ENCODE measurements at regions not wholly inside any gene's neighbourhood (a gene's known extent, or its start where the extent isn't known, plus 50 kb on each side); places are given as distances from the start of the nearest gene placed in this dataset.
A peak's percentile ranks its signal among the peaks of the same experiment; 100 is the strongest.

- no peak for DNase-seq (ENCODE audit: low spot score)
These were observed 286.9 kb downstream of the MEIS1 start for GRCh38 chr2:66721776-66722175.

GRCh38 chr2:66724241-66724640 is 289.3 kb downstream of the MEIS1 start:
- DNase-seq (ENCODE audit: low spot score), result no peak

DNA sequence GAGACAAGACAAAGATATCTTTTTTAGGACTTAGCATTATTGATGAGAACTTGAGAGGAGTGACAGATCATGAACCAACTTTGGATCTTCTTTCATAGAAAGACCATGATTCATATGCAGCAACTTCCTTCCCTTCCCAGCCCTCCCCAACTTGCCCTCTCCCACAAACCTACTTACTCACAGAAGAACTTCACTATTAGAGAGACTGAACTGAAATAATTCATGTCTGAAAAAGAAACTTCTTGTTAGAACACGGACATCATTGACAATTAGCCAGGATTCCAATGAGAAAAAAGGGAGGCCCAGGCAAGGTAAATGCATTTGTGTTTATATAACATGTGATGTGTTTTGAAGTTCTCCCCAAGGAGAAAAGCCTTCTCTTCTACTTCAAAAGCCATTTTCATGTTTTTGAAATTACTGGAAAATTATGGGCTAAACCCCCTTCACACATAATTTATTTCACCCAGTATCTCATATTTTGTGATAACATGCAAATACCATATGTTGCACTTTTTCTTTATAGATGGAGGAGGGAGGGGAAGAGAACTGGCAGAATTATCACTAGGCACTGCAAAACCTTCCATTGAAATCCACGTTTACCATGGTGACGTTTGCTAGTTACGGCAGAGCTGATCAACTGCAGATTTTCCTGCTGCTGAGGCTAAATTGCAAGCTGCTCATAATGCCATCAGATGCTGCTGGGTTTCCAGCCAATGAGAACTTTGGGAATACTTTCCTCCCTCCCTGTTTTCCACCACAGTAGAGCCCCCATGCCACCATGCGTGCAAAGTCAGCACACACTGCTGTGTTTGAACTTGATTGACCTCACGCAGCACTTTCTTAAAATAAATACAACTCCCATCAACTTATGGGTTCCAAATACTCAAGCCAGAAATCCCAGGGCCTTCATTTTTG is 294.7 kb downstream of the MEIS1 start:
- DNase-seq (ENCODE audit: low spot score), result no peak

DNA sequence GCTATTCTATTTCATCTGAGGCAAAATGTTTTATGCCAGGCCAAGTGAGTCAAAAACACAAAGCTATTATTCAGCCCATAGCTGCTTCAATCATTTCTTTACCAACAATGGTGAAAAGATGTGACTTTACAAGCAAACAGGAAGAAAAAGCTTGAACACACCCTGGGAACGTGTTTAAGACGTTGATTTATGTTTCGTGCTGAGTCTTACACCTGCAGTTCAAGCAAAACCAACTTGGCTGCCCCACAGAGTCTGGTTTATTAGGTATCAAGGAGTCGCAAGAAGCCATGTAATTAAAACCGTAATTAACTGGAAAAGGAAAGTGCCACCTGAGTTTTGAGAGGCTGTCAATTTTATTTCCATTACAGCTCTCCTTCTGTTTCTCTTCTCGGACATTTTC is 295.5 kb downstream of the MEIS1 start:
- DNase-seq (ENCODE audit: low spot score), result no peak

GRCh38 chr2:66733364-66733999 is 298.6 kb downstream of the MEIS1 start:
- DNase-seq (ENCODE audit: low spot score), result no peak

GRCh38 chr2:66748939-66749338 is 314.0 kb downstream of the MEIS1 start:
- DNase-seq (ENCODE audit: low spot score), result no peak

DNA sequence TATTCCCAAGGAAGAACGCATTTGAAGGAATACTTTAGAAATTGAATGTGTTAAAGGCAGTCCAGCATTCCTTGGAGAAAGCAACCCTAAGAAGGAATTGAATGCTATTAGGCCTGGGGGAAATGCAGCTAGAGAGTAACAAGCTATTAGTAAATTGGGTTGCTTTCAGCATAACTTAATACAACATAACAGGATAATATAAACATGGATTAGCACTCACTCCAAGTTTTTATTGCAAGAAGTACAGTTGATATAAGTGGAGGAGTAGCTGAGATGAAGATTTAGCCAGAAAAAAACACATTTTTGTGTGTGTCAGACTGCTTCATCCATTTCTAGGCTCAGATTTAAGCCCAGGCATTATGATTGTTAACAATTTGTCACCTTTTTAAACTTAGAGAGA is 314.6 kb downstream of the MEIS1 start:
- no peak for DNase-seq (ENCODE audit: low spot score)

GRCh38 chr2:66753257-66753656 is 318.3 kb downstream of the MEIS1 start:
- no peak for DNase-seq (ENCODE audit: low spot score)

GRCh38 chr2:66753660-66754059 is 318.7 kb downstream of the MEIS1 start:
- DNase-seq (ENCODE audit: low spot score), result no peak

GRCh38 chr2:66755974-66756373 is 321.0 kb downstream of the MEIS1 start:
- DNase-seq (ENCODE audit: low spot score), result no peak

- DNase-seq (ENCODE audit: low spot score), result no peak
These were observed 326.9 kb downstream of the MEIS1 start for GRCh38 chr2:66761826-66762225.

DNA sequence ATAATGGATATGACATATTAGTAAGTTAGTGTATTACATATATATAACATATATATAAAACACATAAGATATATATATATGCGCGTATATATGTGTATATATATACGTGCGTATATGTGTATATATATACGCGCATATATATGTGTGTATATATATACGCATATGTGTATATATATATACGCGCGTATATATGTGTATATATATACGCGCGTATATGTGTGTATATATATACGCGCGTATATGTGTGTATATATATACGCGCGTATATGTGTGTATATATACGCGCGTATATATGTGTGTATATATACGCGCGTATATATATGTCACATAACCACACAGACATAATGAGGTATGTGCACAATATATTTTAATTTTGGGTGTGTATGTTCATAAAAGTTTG is 327.8 kb downstream of the MEIS1 start:
- DNase-seq (ENCODE audit: low spot score), result no peak

DNA sequence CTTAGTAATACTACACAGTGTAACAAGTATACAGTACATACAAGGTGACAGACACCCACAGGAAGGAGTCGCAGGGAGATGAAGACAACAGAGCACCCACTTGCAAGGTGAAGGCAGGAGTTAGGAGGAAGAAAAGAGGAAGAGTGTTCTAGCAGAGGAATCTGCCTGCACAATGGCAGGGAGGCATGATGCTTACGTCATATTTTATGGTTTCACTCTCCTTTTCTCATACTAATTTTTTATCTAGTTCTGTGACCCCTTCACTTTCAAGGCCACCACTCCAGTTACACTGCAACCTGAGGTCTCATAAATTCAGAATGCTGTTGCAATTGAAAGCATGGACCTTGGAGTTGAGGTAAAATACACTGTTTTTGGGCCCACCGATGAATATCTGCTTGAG is 331.7 kb downstream of the MEIS1 start:
- DNase-seq (ENCODE audit: low spot score), result no peak

- no peak for DNase-seq (ENCODE audit: low spot score)
These were observed 336.5 kb downstream of the MEIS1 start for GRCh38 chr2:66771359-66771976.

- peak; percentile 21 for DNase-seq (ENCODE audit: low spot score)
These were observed 337.7 kb downstream of the MEIS1 start for GRCh38 chr2:66772618-66773017.

- no peak for DNase-seq (ENCODE audit: low spot score)
These were observed 341.0 kb downstream of the MEIS1 start for GRCh38 chr2:66775730-66776422.

DNA sequence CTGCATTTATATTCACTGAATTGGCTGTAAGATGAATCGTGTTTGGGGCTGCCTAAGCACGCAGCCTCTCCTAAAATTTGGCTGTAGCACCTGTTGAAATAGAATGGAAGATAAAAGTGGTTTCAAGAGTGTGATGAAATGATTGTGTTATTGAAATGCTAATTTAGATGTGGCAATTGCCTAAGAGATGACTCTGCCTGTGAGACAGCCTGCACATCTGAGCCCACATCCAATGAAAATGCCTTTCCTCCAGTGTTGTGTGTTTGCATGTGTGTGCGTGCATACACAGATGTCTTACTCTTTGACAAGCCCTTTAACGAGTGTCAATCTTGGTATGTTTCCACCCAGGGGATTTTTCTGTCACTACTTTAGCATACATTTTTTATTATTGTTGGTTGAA is 346.9 kb downstream of the MEIS1 start:
- DNase-seq (ENCODE audit: low spot score), result no peak

DNA sequence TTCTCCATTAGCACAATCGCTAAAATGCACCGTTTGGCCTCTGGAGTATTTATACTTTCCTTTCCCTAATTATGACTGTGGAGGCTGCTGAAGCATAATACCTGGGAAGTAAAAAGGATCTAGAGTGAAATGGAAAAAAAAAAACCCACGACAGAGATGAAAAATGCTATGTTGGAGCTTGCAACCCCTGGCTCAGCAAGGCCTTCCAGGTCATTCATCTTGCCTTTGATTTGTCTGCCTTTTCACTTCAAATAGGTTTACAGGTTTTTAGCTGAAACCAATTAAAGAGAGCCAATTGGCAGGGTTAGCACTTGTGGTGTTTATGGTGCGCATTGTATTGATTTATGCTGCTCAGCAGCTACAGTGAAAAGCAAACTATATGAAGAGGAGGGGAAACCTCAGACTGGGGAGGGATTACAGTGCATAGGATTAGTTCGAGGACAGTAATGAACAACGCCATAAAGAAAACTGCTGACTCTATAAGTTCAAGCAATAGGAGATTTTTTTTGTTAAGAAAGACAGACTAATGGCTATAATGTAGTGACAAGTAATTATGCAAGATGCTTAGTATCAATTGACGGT is 347.9 kb downstream of the MEIS1 start:
- DNase-seq (ENCODE audit: low spot score), result no peak

- no peak for DNase-seq (ENCODE audit: low spot score)
These were observed 354.8 kb downstream of the MEIS1 start for GRCh38 chr2:66789741-66790140.

DNA sequence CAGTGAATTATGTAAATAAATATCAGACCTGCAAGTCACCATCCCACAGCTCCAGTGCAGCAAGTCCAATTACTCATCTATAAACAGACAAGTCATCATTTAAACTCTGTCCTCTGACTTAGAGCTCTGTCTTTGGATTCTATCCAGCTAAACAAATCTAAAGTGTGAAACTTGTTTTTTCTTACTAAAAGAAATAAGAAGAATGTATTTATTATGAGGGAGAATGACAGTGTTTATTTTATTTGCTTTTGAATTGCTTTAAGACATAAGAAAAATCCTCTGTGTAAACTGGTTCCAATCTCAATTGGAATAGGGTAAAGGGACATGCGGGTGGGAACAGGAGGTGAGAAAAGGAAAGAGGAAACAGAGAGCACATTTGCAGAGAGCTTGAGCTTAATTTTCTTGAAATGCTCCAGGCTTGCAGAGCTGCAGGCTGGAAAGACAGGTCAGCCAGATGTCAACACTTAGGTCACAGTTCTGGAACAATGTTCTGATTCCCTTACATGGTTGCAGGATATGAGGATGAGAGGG is 355.8 kb downstream of the MEIS1 start:
- DNase-seq (ENCODE audit: low spot score), result no peak

DNA sequence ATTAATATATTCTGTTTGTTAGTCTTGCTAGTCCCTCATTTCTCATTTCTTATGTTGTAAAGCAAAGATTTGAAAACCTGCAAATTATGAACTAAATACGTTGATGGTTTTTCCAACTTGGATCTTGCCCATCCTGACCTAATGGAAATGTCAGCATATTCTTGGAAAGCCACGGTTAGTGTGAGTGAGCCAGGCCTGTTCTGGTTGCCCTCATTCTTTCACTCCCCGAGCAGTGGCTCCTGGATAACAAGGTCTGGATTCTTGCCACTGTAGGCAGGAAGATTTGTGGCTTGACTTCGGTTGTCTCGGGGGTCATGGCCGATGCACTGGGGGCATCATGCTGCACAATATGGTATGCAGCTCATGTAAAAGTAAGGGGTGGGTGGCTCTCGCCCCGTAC is 359.1 kb downstream of the MEIS1 start:
- no peak for DNase-seq (ENCODE audit: low spot score)

GRCh38 chr2:66794551-66794950 is 359.6 kb downstream of the MEIS1 start:
- no peak for DNase-seq (ENCODE audit: low spot score)
